Mesendoderm (in vitro differentiated cells): ENCODE measurements at regions not wholly inside any gene's neighbourhood (a gene's known extent, or its start where the extent isn't known, plus 50 kb on each side); places are given as distances from the start of the nearest gene placed in this dataset.

Experiments used
- DNase-seq: peaks from one replicate; pipeline ENCODE4 v3.0.0; 2013
- H2AK5ac ChIP-seq: 2 replicates; pipeline ENCODE4 v1.6.1; 2013; ENCODE audit warnings: low read length, inconsistent platforms
- H2BK120ac ChIP-seq: 2 replicates; pipeline ENCODE4 v1.6.1; 2013; ENCODE audit warnings: low read depth, mild to moderate bottlenecking, low read length, moderate library complexity, mixed read lengths
- H2BK15ac ChIP-seq: replicated peaks from 2 replicates; pipeline ENCODE4 v1.6.1; 2013; ENCODE audit warnings: low read depth, mild to moderate bottlenecking, moderate library complexity
- H2BK5ac ChIP-seq: 2 replicates; pipeline ENCODE4 v1.6.1; 2013; ENCODE audit warnings: low read length, inconsistent platforms
- H3K18ac ChIP-seq: 2 replicates; pipeline ENCODE4 v1.6.1; 2013; ENCODE audit warnings: mild to moderate bottlenecking, low read length, mixed read lengths
- H3K23ac ChIP-seq: one replicate; pipeline ENCODE4 v1.6.1; 2013; ENCODE audit warnings: low read length
- H3K27ac ChIP-seq: 2 replicates; pipeline ENCODE4 v1.5.1; 2013; ENCODE audit warnings: low read depth, mild to moderate bottlenecking, inconsistent platforms, low read length, moderate library complexity
- H3K27me3 ChIP-seq: 2 replicates; pipeline ENCODE4 v1.6.1; 2013; ENCODE audit warnings: low read length, control low read depth, mild to moderate bottlenecking, inconsistent platforms; ENCODE audit not compliant: insufficient read depth, poor library complexity
- H3K36me3 ChIP-seq: 2 replicates; pipeline ENCODE4 v1.6.1; 2013; ENCODE audit warnings: low read length, inconsistent platforms; ENCODE audit not compliant: control insufficient read depth, insufficient read depth
- H3K4ac ChIP-seq: one replicate; pipeline ENCODE4 v1.6.1; 2013; ENCODE audit warnings: low read depth, mild to moderate bottlenecking, low read length, moderate library complexity
- H3K4me1 ChIP-seq: 2 replicates; pipeline ENCODE4 v1.6.1; 2013; ENCODE audit warnings: low read depth, low read length, inconsistent platforms; ENCODE audit not compliant: control insufficient read depth
- H3K4me2 ChIP-seq: 2 replicates; pipeline ENCODE4 v1.6.1; 2013; ENCODE audit warnings: low read length
- H3K4me3 ChIP-seq: 2 replicates; pipeline ENCODE4 v1.5.1; 2013; ENCODE audit warnings: mild to moderate bottlenecking, low read length
- H3K56ac ChIP-seq: one replicate; pipeline ENCODE4 v1.6.1; 2013; ENCODE audit warnings: low read length
- H3K79me1 ChIP-seq: 2 replicates; pipeline ENCODE4 v1.6.1; 2013; ENCODE audit warnings: low read length, inconsistent platforms
- H3K79me2 ChIP-seq: 2 replicates; pipeline ENCODE4 v1.6.1; 2013; ENCODE audit warnings: mild to moderate bottlenecking, low read length; ENCODE audit not compliant: control insufficient read depth, insufficient read depth
- H3K9ac ChIP-seq: 2 replicates; pipeline ENCODE4 v1.6.1; 2013; ENCODE audit warnings: low read length, inconsistent platforms
- H4K5ac ChIP-seq: one replicate; pipeline ENCODE4 v1.6.1; 2013; ENCODE audit warnings: low read length
- H4K8ac ChIP-seq: one replicate; pipeline ENCODE4 v1.6.1; 2013; ENCODE audit warnings: low read depth, mild to moderate bottlenecking, control low read depth, low read length, moderate library complexity
- WGBS: extraction: QIAGEN DNeasy Blood & Tissue Kit; methylation state at CpG from one replicate; pipeline ENCODE4 v1.1.7; 2013; ENCODE audit warnings: low lambda C conversion rate, missing lambda C conversion rate; ENCODE audit not compliant: insufficient coverage; ENCODE audit errors: extremely low coverage; 5-methylcytosine and 5-hydroxymethylcytosine counted together

DNA sequence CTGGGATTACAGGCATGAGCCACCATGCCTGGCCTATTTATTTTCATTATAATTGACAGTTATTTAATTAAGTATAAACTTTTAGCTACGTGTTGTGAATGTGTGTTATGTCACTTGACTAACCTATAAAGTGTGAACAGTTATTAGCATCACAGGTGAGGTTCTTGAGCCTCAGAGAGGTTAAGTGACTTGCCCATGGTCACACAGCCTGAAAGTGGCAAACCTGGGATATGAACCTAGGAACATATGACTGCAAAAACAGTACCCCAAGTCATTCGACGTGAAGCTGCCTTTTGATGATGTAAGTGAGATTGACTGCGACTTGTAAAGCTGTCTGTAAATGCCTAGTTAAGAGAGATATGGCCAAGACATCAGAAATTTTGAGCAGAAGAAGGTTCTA, 77.9 kb upstream of the SALL4 start:
- no peak overlapping the region for H3K18ac ChIP-seq
- no peaks in the 10 kb centered on the region for H3K27me3 ChIP-seq
- H2BK15ac ChIP-seq, result no peak overlapping the region
- H3K79me2 ChIP-seq, result no peaks in the 10 kb centered on the region
- H2BK5ac ChIP-seq, result no peak overlapping the region
- H3K36me3 ChIP-seq, result no peaks in the 10 kb centered on the region
- no peak overlapping the region for H2BK120ac ChIP-seq
- no CpG with 5 or more reads among the region's 4 CpGs for WGBS
- DNase-seq, result no peak
- no peak overlapping the region for H3K27ac ChIP-seq
- H4K5ac ChIP-seq, result no peak overlapping the region
- no peak overlapping the region for H2AK5ac ChIP-seq
- no peak overlapping the region for H3K4me3 ChIP-seq
- no peaks in the 10 kb centered on the region for H3K4me1 ChIP-seq
- no peak overlapping the region for H3K4ac ChIP-seq
- no peaks in the 10 kb centered on the region for H3K79me1 ChIP-seq
- H3K9ac ChIP-seq, result no peak overlapping the region
- no peak overlapping the region for H3K4me2 ChIP-seq
- H3K56ac ChIP-seq, result no peak overlapping the region
- H4K8ac ChIP-seq, result no peak overlapping the region
- H3K23ac ChIP-seq, result no peak overlapping the region

DNA sequence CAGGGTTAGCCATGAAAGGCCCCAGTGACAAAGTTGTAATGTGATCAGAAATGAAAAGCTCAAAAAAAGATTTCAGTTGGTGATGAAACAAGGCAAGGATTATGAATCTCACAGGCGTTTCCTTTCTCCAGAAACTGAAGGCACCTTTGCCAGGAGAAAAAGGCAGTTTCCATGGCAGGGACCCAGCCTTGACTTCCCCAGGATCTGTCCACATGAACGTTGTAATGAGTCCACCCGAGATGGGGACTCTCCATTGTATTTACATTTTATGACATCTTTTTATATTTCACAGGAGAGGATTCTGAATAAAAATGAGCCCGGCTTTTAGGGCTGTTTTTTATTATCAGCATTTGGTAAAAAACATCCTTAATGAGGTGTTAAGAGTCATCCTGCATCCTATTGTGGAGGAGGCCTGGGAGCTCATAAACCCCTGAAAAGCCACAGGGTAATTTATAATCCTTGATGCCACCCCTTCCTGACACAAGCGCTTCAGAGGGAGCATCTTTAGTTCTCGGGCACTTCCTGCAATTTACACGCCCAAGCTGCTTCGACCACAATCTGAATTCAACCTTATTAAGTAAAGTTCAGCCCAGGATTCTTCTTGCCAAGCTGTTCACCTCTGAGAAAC, 74.1 kb upstream of the SALL4 start:
- Histone ChIP-seq H3K18ac (no peak overlapping the region), H2BK120ac (no peak overlapping the region), H3K4me2 (no peak overlapping the region), H3K56ac (no peak overlapping the region), H3K23ac (no peak overlapping the region), H3K79me2 (no peaks in the 10 kb centered on the region), H2AK5ac (no peak overlapping the region), H3K4me1 (no peaks in the 10 kb centered on the region), H3K27me3 (no peaks in the 10 kb centered on the region), H4K5ac (no peak overlapping the region), H2BK15ac (no peak overlapping the region), H3K9ac (no peak overlapping the region), H3K4ac (no peak overlapping the region), H3K27ac (no peak overlapping the region), H2BK5ac (no peak overlapping the region), H3K79me1 (no peaks in the 10 kb centered on the region), H3K4me3 (no peak overlapping the region), H4K8ac (no peak overlapping the region), H3K36me3 (no peaks in the 10 kb centered on the region)
- no CpG with 5 or more reads among the region's 8 CpGs for WGBS
- no peak for DNase-seq

DNA sequence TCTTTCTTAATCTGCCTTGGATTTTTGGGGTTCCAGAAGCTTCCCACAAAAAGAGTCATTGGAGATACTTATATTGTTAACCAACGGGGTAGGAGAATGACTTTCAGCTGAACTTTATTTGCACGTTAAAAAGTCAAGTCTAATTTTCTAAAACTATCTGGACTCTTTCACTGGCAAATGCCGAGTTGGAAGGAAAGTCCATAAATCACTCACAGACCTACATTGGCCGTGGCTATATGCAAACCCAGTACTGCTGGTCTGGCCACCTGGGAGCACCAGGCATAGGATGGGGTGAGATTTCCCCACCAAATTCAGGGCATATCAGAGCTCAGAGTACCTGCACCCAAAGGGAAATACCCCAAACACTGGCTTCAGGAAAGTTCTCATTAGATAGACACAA, 71.3 kb upstream of the SALL4 start:
- no peak overlapping the region for H3K4me2 ChIP-seq
- no peak overlapping the region for H3K56ac ChIP-seq
- no peak overlapping the region for H2BK5ac ChIP-seq
- no peak overlapping the region for H3K27ac ChIP-seq
- H3K23ac ChIP-seq, result no peak overlapping the region
- H3K18ac ChIP-seq, result no peak overlapping the region
- no peaks in the 10 kb centered on the region for H3K4me1 ChIP-seq
- H3K79me1 ChIP-seq, result no peaks in the 10 kb centered on the region
- H4K8ac ChIP-seq, result no peak overlapping the region
- H3K79me2 ChIP-seq, result no peaks in the 10 kb centered on the region
- H4K5ac ChIP-seq, result no peak overlapping the region
- no peaks in the 10 kb centered on the region for H3K27me3 ChIP-seq
- WGBS, result no CpG with 5 or more reads among the region's 4 CpGs
- no peak overlapping the region for H3K4me3 ChIP-seq
- no peak overlapping the region for H3K4ac ChIP-seq
- no peak overlapping the region for H2BK15ac ChIP-seq
- no peak overlapping the region for H2BK120ac ChIP-seq
- no peak for DNase-seq
- H2AK5ac ChIP-seq, result no peak overlapping the region
- H3K9ac ChIP-seq, result no peak overlapping the region
- H3K36me3 ChIP-seq, result no peaks in the 10 kb centered on the region

DNA sequence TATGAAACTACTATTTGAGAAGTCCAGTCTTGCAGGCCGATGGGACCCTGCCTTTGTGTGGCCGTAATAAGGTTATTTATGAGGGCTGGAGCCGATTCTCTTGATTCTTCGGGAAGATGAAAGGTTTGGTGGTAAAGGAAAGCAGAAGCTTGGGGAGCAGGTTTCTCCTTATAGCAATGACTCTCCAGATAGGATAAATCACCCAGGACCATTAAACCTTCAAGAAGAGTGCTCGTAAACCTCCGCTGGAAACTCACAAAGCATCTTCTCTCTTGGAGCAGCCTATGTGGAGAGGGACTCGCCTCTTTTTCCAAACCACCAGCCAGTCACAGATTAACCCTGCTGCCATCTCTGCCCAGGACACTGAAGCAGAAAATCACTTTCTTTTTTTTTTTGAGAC, 69.6 kb upstream of the SALL4 start:
- Histone ChIP-seq H2BK120ac (no peak overlapping the region), H3K4me1 (no peaks in the 10 kb centered on the region), H3K18ac (no peak overlapping the region), H4K5ac (no peak overlapping the region), H3K79me2 (no peaks in the 10 kb centered on the region), H2BK5ac (no peak overlapping the region), H3K27me3 (no peaks in the 10 kb centered on the region), H3K56ac (no peak overlapping the region), H2AK5ac (no peak overlapping the region), H3K27ac (no peak overlapping the region), H3K36me3 (no peaks in the 10 kb centered on the region), H3K9ac (no peak overlapping the region), H3K79me1 (no peaks in the 10 kb centered on the region), H4K8ac (no peak overlapping the region), H3K4me3 (no peak overlapping the region), H3K4ac (no peak overlapping the region), H3K23ac (no peak overlapping the region), H2BK15ac (no peak overlapping the region), H3K4me2 (no peak overlapping the region)
- DNase-seq, result no peak
- no CpG with 5 or more reads among the region's 7 CpGs for WGBS

DNA sequence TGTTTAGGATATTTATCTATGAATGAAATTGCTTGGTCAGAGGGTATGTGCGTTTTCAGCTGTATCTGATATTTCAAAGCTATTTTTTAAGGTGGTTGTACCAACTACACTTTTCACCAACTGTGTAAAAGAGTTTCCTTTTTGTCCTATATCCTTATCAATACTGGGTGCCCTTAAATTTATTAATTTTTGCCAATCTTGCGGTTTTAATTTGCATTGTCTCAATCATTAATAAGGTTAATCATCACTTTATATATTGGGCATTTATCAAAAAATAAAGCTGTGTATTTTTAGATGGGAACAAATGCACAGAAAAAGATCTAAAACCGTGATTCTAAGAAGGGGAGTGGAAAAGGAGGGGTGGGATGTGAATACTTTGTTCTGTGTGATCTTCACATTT, 66.7 kb upstream of the SALL4 start:
- Histone ChIP-seq H3K79me2 (no peaks in the 10 kb centered on the region), H2BK15ac (no peak overlapping the region), H3K4me1 (no peaks in the 10 kb centered on the region), H4K5ac (no peak overlapping the region), H3K23ac (no peak overlapping the region), H3K79me1 (no peaks in the 10 kb centered on the region), H3K27me3 (no peaks in the 10 kb centered on the region), H3K18ac (no peak overlapping the region), H4K8ac (no peak overlapping the region), H2BK5ac (no peak overlapping the region), H2BK120ac (no peak overlapping the region), H3K4me3 (no peak overlapping the region), H2AK5ac (no peak overlapping the region), H3K9ac (no peak overlapping the region), H3K27ac (no peak overlapping the region), H3K4ac (no peak overlapping the region), H3K36me3 (no peaks in the 10 kb centered on the region), H3K56ac (no peak overlapping the region), H3K4me2 (no peak overlapping the region)
- no peak for DNase-seq
- WGBS, result no CpG with 5 or more reads among the region's 3 CpGs

DNA sequence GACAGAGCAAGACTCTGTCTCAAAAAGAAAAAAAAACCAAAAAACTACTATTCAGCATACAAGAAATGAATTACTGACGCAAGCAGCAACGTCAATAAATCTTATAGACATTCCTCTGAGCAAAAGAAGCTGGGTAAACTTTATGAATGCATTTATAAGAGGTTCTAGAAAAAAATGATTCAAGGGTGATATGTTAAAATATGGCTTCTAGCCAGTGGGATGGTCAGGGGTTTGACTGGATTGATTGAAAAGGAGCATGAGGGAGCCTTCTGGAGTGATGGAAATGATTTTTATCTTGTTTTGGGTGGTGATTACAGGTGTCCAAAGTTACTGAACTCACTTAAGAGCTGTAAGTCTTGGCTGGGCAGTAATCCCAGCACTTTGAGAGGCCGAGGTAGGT, 64.9 kb upstream of the SALL4 start:
- Histone ChIP-seq H3K27ac (no peak overlapping the region), H3K18ac (no peak overlapping the region), H3K4me3 (no peak overlapping the region), H3K27me3 (no peaks in the 10 kb centered on the region), H3K4ac (no peak overlapping the region), H3K36me3 (no peaks in the 10 kb centered on the region), H4K8ac (no peak overlapping the region), H3K79me2 (no peaks in the 10 kb centered on the region), H2BK120ac (no peak overlapping the region), H3K4me2 (no peak overlapping the region), H3K23ac (no peak overlapping the region), H3K9ac (no peak overlapping the region), H2BK5ac (no peak overlapping the region), H2BK15ac (no peak overlapping the region), H4K5ac (no peak overlapping the region), H3K79me1 (no peaks in the 10 kb centered on the region), H3K56ac (no peak overlapping the region), H2AK5ac (no peak overlapping the region), H3K4me1 (no peaks in the 10 kb centered on the region)
- no peak for DNase-seq
- no CpG with 5 or more reads among the region's 3 CpGs for WGBS
